Endothelial cell of umbilical vein (primary cell): ENCODE measurements at regions not wholly inside any gene's neighbourhood (a gene's known extent, or its start where the extent isn't known, plus 50 kb on each side); places are given as distances from the start of the nearest gene placed in this dataset.

Source experiments
- BruUV-seq: library from RNA; stranded (reverse); fragments of 400-500 nt; replicated peaks from 2 replicates; lab custom pipeline; 2021; lab: Mats Ljungman, UMichigan
- CTCF ChIA-PET: fragments of 300-600, 350-600 bp; sonication (Branson Sonifier 250); formaldehyde crosslinking; loops from one replicate; lab custom pipeline; 2021; ENCODE audit warnings: antibody characterized with exemption, inconsistent platforms; lab: Charles Lee
- POLR2A ChIA-PET: fragments of 300-600, 350-600 bp; sonication (Branson Sonifier 250); formaldehyde crosslinking; loops from one replicate; lab custom pipeline; 2021; ENCODE audit warnings: antibody characterized with exemption, inconsistent platforms; lab: Charles Lee
- DNase-seq: peaks from one replicate; pipeline ENCODE4 v3.0.0-alpha.2; 2011; ENCODE audit warnings: low read depth, low spot score
- FAIRE-seq: peaks from 2 replicates; lab custom pipeline; 2011; peaks lifted over from hg19 to GRCh38; lab: Jason Lieb, UNC
- H2AFZ ChIP-seq: 2 replicates; pipeline ENCODE4 v1.6.0; 2012; ENCODE audit warnings: low read depth, low read length, control low read depth, inconsistent platforms
- H3K27ac ChIP-seq: 2 replicates; pipeline ENCODE4 v1.5.1; 2011; ENCODE audit warnings: low read depth, mild to moderate bottlenecking, control low read depth, low read length, moderate library complexity; ENCODE audit not compliant: insufficient read depth
- H3K27me3 ChIP-seq, 2 experiments: 2 replicates each; pipeline versions ENCODE4 v1.6.0 to v1.6.1; 2011; ENCODE audit warnings: low read length in 2 of 2, mixed read lengths in 1 of 2; ENCODE audit not compliant: control insufficient read depth in 2 of 2, insufficient read depth in 2 of 2
- H3K36me3 ChIP-seq, 2 experiments: 2 replicates in 1 of 2; 3 replicates in 1 of 2; pipeline ENCODE4 v1.5.1; 2011; ENCODE audit warnings: low read length in 2 of 2, mild to moderate bottlenecking in 1 of 2, moderate library complexity in 1 of 2; ENCODE audit not compliant: control insufficient read depth in 2 of 2, insufficient read depth in 2 of 2; ENCODE audit errors: extremely low read depth in 1 of 2
- H3K4me1 ChIP-seq: 3 replicates; pipeline ENCODE4 v1.5.1; 2011; ENCODE audit warnings: mild to moderate bottlenecking, low read length; ENCODE audit not compliant: control insufficient read depth, insufficient read depth; ENCODE audit errors: extremely low read depth
- H3K4me2 ChIP-seq: 2 replicates; pipeline ENCODE4 v1.6.1; 2011; ENCODE audit warnings: low read length, control low read depth, mixed read lengths; ENCODE audit not compliant: insufficient read depth
- H3K4me3 ChIP-seq, 3 experiments: fragments of 200-600 bp in 1 of 3; sonication (generic), shearing (Covaris generic) in 1 of 3; replicated peaks in 1 of 3; 2 replicates each; pipeline ENCODE4 v1.5.1; 2011 to 2016; ENCODE audit warnings: control low read depth in 3 of 3, low read length in 3 of 3, mild to moderate bottlenecking in 2 of 3, inconsistent platforms in 1 of 3, low read depth in 1 of 3, moderate library complexity in 1 of 3; ENCODE audit not compliant: insufficient read depth in 1 of 3
- H3K79me2 ChIP-seq: 2 replicates; pipeline ENCODE4 v1.6.0; 2012; ENCODE audit warnings: low read length, inconsistent platforms; ENCODE audit not compliant: control insufficient read depth, insufficient read depth
- H3K9ac ChIP-seq: replicated peaks from 2 replicates; pipeline ENCODE3; 2011; ENCODE audit warnings: low read length, control low read depth; ENCODE audit not compliant: insufficient read depth; ENCODE audit errors: extremely low read depth
- H3K9me1 ChIP-seq: replicated peaks from 3 replicates; pipeline ENCODE4 v1.6.0; 2011; ENCODE audit warnings: mild to moderate bottlenecking, low read length; ENCODE audit not compliant: control insufficient read depth, insufficient read depth; ENCODE audit errors: extremely low read depth
- H3K9me3 ChIP-seq: replicated peaks from 2 replicates; pipeline ENCODE4 v1.5.1; 2012; ENCODE audit warnings: low read length, inconsistent platforms; ENCODE audit not compliant: control insufficient read depth, insufficient read depth
- H4K20me1 ChIP-seq: replicated peaks from 2 replicates; pipeline ENCODE3; 2011; ENCODE audit warnings: mild to moderate bottlenecking, low read length; ENCODE audit not compliant: control insufficient read depth, insufficient read depth; ENCODE audit errors: extremely low read depth
- EZH2 ChIP-seq: IDR thresholded peaks from 2 replicates; pipeline ENCODE4 v1.6.1; 2012; ENCODE audit warnings: borderline replicate concordance, low read depth, mild to moderate bottlenecking, moderate library complexity, low read length, inconsistent platforms; ENCODE audit not compliant: severe bottlenecking
- FOS ChIP-seq: IDR thresholded peaks from 2 replicates; pipeline ENCODE4 v1.6.1; 2011; ENCODE audit warnings: mild to moderate bottlenecking, low read length, moderate library complexity, borderline replicate concordance; ENCODE audit not compliant: insufficient read depth
- GATA2 ChIP-seq: IDR thresholded peaks from 2 replicates; pipeline ENCODE4 v1.7.0; 2011; ENCODE audit warnings: low read depth, mild to moderate bottlenecking, moderate library complexity, mixed read lengths, low read length; ENCODE audit not compliant: insufficient read length, insufficient read depth
- MYC ChIP-seq: IDR thresholded peaks from one replicate; pipeline ENCODE4 v1.6.1; 2011; ENCODE audit warnings: mild to moderate bottlenecking, low read depth, low read length
- POLR2A ChIP-seq: IDR thresholded peaks from 2 replicates; pipeline ENCODE4 v1.6.1; 2012; ENCODE audit warnings: low read depth, mild to moderate bottlenecking, control low read depth, low read length
- POLR2AphosphoS5 ChIP-seq: IDR thresholded peaks from 2 replicates; pipeline ENCODE4 v1.6.1; 2012; ENCODE audit warnings: low read depth, mild to moderate bottlenecking, control low read depth, low read length, moderate library complexity; ENCODE audit not compliant: insufficient read depth
- dilution Hi-C: fragments of 300-500 bp; cut with MboI; formaldehyde crosslinking; loops from one replicate; pipeline ENCODE4 v1.15.0; 2019; ENCODE audit warnings: low sequenced_read_pairs; ENCODE audit not compliant: extremely low pct_ligation_motif_present
- intact Hi-C: fragments of 100-400 bp; cut with micrococcal nuclease; formaldehyde crosslinking; loops from one replicate; pipeline ENCODE4 v1.10.0; 2022
- TF ChIP-seq, protein P1 (sequence below): IDR thresholded peaks from 2 replicates; pipeline ENCODE4 v1.6.1; 2011; ENCODE audit not compliant: insufficient read depth, insufficient read length
- TF ChIP-seq, protein P2 (sequence below), 2 donors: IDR thresholded peaks; 1 replicate in 1 of 2; 2 replicates in 1 of 2; pipeline ENCODE4 v1.5.1; 2011; ENCODE audit warnings: low read length in 2 of 2, mild to moderate bottlenecking in 2 of 2, moderate library complexity in 2 of 2, control low read depth in 1 of 2, inconsistent platforms in 1 of 2, low read depth in 1 of 2; ENCODE audit not compliant: insufficient read depth in 1 of 2; ENCODE audit errors: extremely low read depth in 1 of 2

DNA sequence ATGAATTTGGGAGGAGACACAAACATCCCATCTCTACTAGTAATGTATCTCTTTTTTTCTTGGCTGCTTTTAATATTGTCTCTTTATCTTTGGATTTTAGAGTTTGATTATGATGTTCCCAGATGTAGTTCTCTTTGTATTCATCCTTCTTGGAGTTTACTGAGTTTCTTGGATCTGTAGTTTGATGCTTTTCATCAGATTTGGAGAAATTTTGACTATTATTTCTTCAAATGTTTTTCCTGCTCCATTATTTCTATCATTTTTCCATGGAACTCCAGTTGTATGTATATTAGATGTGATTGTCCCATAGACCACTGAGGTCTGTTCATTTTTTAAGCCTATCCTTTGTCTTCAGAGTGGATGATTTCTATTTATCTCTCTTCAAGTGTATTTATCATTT lies 90.7 kb upstream of the ARHGAP5 start:
- CTCF ChIA-PET = no interaction called here

More for the DNA sequence above, 90.7 kb upstream of the ARHGAP5 start:
- no peaks in the 10 kb centered on the region for H3K79me2 ChIP-seq
- H3K9me3 ChIP-seq = no peaks in the 10 kb centered on the region
- BruUV-seq = no TSS peak
- no peaks in the 10 kb centered on the region for H4K20me1 ChIP-seq
- POLR2A ChIA-PET = no interaction called here
- intact Hi-C loops (no loop called here), dilution Hi-C loops (no loop called here)
- no peak for FAIRE-seq
- H2AFZ ChIP-seq = no peak overlapping the region
- H3K4me1 ChIP-seq = no peaks in the 10 kb centered on the region
- H3K4me3 ChIP-seq = no peak overlapping the region
- no peaks in the 10 kb centered on the region for H3K27me3 ChIP-seq
- no peaks in the 10 kb centered on the region for H3K9me1 ChIP-seq
- TF ChIP-seq MYC (no peak), EZH2 (no peak), GATA2 (no peak), POLR2A (no peak), POLR2AphosphoS5 (no peak), FOS (no peak)
- TF ChIP-seq, protein P1, sequence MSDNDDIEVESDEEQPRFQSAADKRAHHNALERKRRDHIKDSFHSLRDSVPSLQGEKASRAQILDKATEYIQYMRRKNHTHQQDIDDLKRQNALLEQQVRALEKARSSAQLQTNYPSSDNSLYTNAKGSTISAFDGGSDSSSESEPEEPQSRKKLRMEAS = no peak
- TF ChIP-seq, protein P2, sequence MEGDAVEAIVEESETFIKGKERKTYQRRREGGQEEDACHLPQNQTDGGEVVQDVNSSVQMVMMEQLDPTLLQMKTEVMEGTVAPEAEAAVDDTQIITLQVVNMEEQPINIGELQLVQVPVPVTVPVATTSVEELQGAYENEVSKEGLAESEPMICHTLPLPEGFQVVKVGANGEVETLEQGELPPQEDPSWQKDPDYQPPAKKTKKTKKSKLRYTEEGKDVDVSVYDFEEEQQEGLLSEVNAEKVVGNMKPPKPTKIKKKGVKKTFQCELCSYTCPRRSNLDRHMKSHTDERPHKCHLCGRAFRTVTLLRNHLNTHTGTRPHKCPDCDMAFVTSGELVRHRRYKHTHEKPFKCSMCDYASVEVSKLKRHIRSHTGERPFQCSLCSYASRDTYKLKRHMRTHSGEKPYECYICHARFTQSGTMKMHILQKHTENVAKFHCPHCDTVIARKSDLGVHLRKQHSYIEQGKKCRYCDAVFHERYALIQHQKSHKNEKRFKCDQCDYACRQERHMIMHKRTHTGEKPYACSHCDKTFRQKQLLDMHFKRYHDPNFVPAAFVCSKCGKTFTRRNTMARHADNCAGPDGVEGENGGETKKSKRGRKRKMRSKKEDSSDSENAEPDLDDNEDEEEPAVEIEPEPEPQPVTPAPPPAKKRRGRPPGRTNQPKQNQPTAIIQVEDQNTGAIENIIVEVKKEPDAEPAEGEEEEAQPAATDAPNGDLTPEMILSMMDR (IDR thresholded peaks at IDR 0.05; ENCODE audit: extremely low read depth in 1 of 2, insufficient read depth in 1 of 2, low read depth in 1 of 2, low read length in 2 of 2) = no peak
- H3K27ac ChIP-seq = no peak overlapping the region
- no peak for DNase-seq
- H3K9ac ChIP-seq = no peak overlapping the region
- H3K36me3 ChIP-seq = no peaks in the 10 kb centered on the region
- H3K4me2 ChIP-seq = no peak overlapping the region
